HepG2 (cell line): ENCODE measurements at regions not wholly inside any gene's neighbourhood (a gene's known extent, or its start where the extent isn't known, plus 50 kb on each side); places are given as distances from the start of the nearest gene placed in this dataset.

ENCODE experiments used
- NFIC ChIP-seq: IDR thresholded peaks from 2 replicates; pipeline ENCODE4 v1.6.1; 2012; ENCODE audit warnings: mild to moderate bottlenecking, low read length, inconsistent platforms
- PRDM10 ChIP-seq: sonication (generic); formaldehyde crosslinking; IDR thresholded peaks from 2 replicates; pipeline ENCODE4 v1.4.0; 2020; ENCODE audit warnings: low read depth, missing genetic modification reagents
- RAD21 ChIP-seq: fragments of 450-650 bp; formaldehyde crosslinking; IDR thresholded peaks from 2 replicates; pipeline ENCODE4 v1.5.0; 2020; ENCODE audit warnings: mild to moderate bottlenecking
- SRF ChIP-seq: IDR thresholded peaks from 2 replicates; pipeline ENCODE4 v1.6.1; 2011; ENCODE audit warnings: mild to moderate bottlenecking, low read depth, low read length, moderate library complexity
- SYNCRIP ChIP-seq: fragments of 200-400 bp; formaldehyde crosslinking; IDR thresholded peaks from 2 replicates; pipeline ENCODE4 v1.6.1; 2018; ENCODE audit warnings: mild to moderate bottlenecking, low read depth, low read length; ENCODE audit not compliant: insufficient read depth
- ZBTB21 ChIP-seq: sonication (generic); formaldehyde crosslinking; IDR thresholded peaks from 2 replicates; pipeline ENCODE4 v1.4.0; 2020; ENCODE audit warnings: missing genetic modification reagents
- ZBTB40 ChIP-seq, 2 experiments: fragments of 450-650 bp in 1 of 2; sonication (generic) in 1 of 2; formaldehyde crosslinking in 1 of 2; IDR thresholded peaks; 2 replicates each; pipeline versions ENCODE4 v1.6.1 to v1.8.0; 2016 to 2022; ENCODE audit warnings: antibody characterized with exemption in 1 of 2, mild to moderate bottlenecking in 1 of 2, missing genetic modification reagents in 1 of 2
- ZNF282 ChIP-seq: fragments of 450-650 bp; IDR thresholded peaks from 2 replicates; pipeline ENCODE4 v1.6.1; 2018; ENCODE audit not compliant: partially characterized antibody
- ZNF468 ChIP-seq: sonication (generic); formaldehyde crosslinking; IDR thresholded peaks from 2 replicates; pipeline ENCODE4 v1.8.0; 2022; ENCODE audit warnings: mild to moderate bottlenecking, moderate library complexity, missing genetic modification reagents
- ZNF558 ChIP-seq: sonication (generic); formaldehyde crosslinking; IDR thresholded peaks from 2 replicates; pipeline ENCODE4 v1.9.0; 2022; ENCODE audit warnings: mild to moderate bottlenecking, missing genetic modification reagents, borderline replicate concordance
- ZSCAN29 ChIP-seq: sonication (generic); formaldehyde crosslinking; conservative IDR thresholded peaks from 2 replicates; pipeline ENCODE4 v1.4.0; 2020; ENCODE audit warnings: mild to moderate bottlenecking, missing genetic modification reagents

GRCh38 chr22:44627521-44628139, 74.4 kb upstream of the PRR5 start:
- TF ChIP-seq ZSCAN29 (CRISPR knock-in tag) (no peak), ZNF468 (no peak), ZBTB40 (IDR thresholded peaks at IDR 0.05) (no peak), ZBTB40 (CRISPR knock-in tag; IDR thresholded peaks at IDR 0.05) (no peak), ZNF558 (CRISPR knock-in tag) (no peak), SRF (no peak), NFIC (no peak), ZBTB21 (CRISPR knock-in tag) (no peak), ZNF282 (no peak), PRDM10 (CRISPR knock-in tag) (no peak), SYNCRIP (no peak), RAD21 (CRISPR knock-in tag) (no peak)
